SK-N-SH (cell line): ENCODE measurements at regions not wholly inside any gene's neighbourhood (a gene's known extent, or its start where the extent isn't known, plus 50 kb on each side); places are given as distances from the start of the nearest gene placed in this dataset.

Experiments used
- EP300 ChIP-seq, 2 experiments: IDR thresholded peaks; 2 replicates each; pipeline versions ENCODE4 v1.4.0 to v1.6.1; 2012; ENCODE audit warnings: borderline replicate concordance in 1 of 2, low read depth in 1 of 2, low read length in 1 of 2
- JUND ChIP-seq: IDR thresholded peaks from 2 replicates; pipeline ENCODE4 v1.4.0; 2012
- MAX ChIP-seq: IDR thresholded peaks from 2 replicates; pipeline ENCODE4 v1.4.0; 2012; ENCODE audit warnings: low read depth
- MEF2A ChIP-seq: IDR thresholded peaks from 2 replicates; pipeline ENCODE4 v1.4.0; 2012; ENCODE audit warnings: low read depth, borderline replicate concordance
- NFIC ChIP-seq: IDR thresholded peaks from 2 replicates; pipeline ENCODE4 v1.4.0; 2012; ENCODE audit warnings: borderline replicate concordance
- RFX5 ChIP-seq: IDR thresholded peaks from 2 replicates; pipeline ENCODE4 v1.6.1; 2012; ENCODE audit warnings: mild to moderate bottlenecking, improper control_type of control experiment, low read length
- SMC3 ChIP-seq: IDR thresholded peaks from 2 replicates; pipeline ENCODE4 v1.6.1; 2012; ENCODE audit warnings: low read depth, low read length, improper control_type of control experiment
- TAF1 ChIP-seq: IDR thresholded peaks from 2 replicates; pipeline ENCODE4 v1.6.1; 2012; ENCODE audit warnings: low read depth, mild to moderate bottlenecking, low read length, moderate library complexity, borderline replicate concordance
- USF1 ChIP-seq: IDR thresholded peaks from 2 replicates; pipeline ENCODE4 v1.4.0; 2012; ENCODE audit warnings: low read depth, borderline replicate concordance
- TF ChIP-seq, protein P1 (sequence below): fragments of 200-600 bp; sonication (generic); IDR thresholded peaks from 2 replicates; pipeline ENCODE4 v1.6.1; 2017; ENCODE audit warnings: antibody characterized with exemption, mild to moderate bottlenecking, moderate library complexity
- TF ChIP-seq, protein P2 (sequence below): fragments of 150-350 bp; IDR thresholded peaks from 2 replicates; pipeline ENCODE4 v1.6.1; 2017; ENCODE audit warnings: antibody characterized with exemption, low read length, low read depth, borderline replicate concordance
- TF ChIP-seq, protein P3 (sequence below): fragments of 150-350 bp; IDR thresholded peaks from 2 replicates; pipeline ENCODE4 v1.6.1; 2016; ENCODE audit warnings: mild to moderate bottlenecking, low read depth, low read length

DNA sequence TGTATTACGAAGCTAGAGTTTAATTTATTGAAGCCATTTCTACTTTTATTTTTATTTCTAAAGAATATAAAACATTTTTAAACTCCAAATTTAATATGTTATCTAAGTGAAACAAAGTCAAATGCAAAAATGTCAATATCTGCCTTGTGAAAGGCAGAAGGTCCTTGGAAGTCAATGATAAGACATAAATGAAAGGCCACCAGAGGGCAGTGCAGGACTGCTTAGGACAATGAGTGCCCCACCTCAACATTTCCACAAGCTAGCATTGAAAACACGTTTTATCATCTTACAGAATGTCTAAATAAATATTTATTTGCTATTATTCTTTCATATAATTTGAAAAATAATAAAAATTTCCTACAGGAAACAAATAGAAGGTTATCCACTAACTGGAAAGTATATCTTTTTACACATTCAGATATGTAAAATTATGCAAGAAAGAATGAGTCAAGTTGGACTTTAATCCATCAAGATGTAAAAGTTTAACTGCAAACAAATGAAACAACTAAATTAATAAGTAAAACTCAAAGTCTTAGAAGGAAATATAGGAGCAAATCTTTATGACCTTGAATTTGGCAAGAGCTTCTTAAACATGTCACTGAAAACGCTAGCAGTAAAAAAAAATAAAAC lies 140.1 kb upstream of the FMN2 start:
- TF ChIP-seq, protein P1, sequence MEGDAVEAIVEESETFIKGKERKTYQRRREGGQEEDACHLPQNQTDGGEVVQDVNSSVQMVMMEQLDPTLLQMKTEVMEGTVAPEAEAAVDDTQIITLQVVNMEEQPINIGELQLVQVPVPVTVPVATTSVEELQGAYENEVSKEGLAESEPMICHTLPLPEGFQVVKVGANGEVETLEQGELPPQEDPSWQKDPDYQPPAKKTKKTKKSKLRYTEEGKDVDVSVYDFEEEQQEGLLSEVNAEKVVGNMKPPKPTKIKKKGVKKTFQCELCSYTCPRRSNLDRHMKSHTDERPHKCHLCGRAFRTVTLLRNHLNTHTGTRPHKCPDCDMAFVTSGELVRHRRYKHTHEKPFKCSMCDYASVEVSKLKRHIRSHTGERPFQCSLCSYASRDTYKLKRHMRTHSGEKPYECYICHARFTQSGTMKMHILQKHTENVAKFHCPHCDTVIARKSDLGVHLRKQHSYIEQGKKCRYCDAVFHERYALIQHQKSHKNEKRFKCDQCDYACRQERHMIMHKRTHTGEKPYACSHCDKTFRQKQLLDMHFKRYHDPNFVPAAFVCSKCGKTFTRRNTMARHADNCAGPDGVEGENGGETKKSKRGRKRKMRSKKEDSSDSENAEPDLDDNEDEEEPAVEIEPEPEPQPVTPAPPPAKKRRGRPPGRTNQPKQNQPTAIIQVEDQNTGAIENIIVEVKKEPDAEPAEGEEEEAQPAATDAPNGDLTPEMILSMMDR: peak; percentile 82
- no peak for TF ChIP-seq EP300 (IDR thresholded peaks at IDR 0.05; ENCODE audit: borderline replicate concordance in 1 of 2, low read depth in 1 of 2, low read length in 1 of 2)
- no peak for TF ChIP-seq TAF1
- TF ChIP-seq, protein P2, sequence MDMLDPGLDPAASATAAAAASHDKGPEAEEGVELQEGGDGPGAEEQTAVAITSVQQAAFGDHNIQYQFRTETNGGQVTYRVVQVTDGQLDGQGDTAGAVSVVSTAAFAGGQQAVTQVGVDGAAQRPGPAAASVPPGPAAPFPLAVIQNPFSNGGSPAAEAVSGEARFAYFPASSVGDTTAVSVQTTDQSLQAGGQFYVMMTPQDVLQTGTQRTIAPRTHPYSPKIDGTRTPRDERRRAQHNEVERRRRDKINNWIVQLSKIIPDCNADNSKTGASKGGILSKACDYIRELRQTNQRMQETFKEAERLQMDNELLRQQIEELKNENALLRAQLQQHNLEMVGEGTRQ: no peak
- no peak for TF ChIP-seq RFX5
- no peak for TF ChIP-seq USF1
- TF ChIP-seq JUND: no peak
- peak; percentile 89 for TF ChIP-seq SMC3
- TF ChIP-seq MAX: no peak
- no peak for TF ChIP-seq MEF2A
- TF ChIP-seq, protein P3, sequence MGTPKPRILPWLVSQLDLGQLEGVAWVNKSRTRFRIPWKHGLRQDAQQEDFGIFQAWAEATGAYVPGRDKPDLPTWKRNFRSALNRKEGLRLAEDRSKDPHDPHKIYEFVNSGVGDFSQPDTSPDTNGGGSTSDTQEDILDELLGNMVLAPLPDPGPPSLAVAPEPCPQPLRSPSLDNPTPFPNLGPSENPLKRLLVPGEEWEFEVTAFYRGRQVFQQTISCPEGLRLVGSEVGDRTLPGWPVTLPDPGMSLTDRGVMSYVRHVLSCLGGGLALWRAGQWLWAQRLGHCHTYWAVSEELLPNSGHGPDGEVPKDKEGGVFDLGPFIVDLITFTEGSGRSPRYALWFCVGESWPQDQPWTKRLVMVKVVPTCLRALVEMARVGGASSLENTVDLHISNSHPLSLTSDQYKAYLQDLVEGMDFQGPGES: no peak
- TF ChIP-seq NFIC: no peak
